OCI-LY7 (cell line): ENCODE measurements at regions not wholly inside any gene's neighbourhood (a gene's known extent, or its start where the extent isn't known, plus 50 kb on each side); places are given as distances from the start of the nearest gene placed in this dataset.
"Not testable (repeated sequence)": the region's sequence is repeated elsewhere in the genome, so short reads cannot be mapped to it uniquely, and the experiment has no call there.

ENCODE experiments used
- BruUV-seq: library from RNA; stranded (reverse); fragments of 400-500 nt; replicated peaks from 2 replicates; lab custom pipeline; 2021; lab: Mats Ljungman, UMichigan
- CTCF ChIA-PET: fragments of 300-600 bp; sonication (Branson Sonifier 250); formaldehyde crosslinking; loops from one replicate; lab custom pipeline; 2022; ENCODE audit warnings: antibody characterized with exemption; ENCODE audit not compliant: unreplicated experiment; lab: Charles Lee
- POLR2A ChIA-PET: fragments of 300-600 bp; sonication (Branson Sonifier 250); formaldehyde crosslinking; loops from one replicate; lab custom pipeline; 2022; ENCODE audit warnings: antibody characterized with exemption; lab: Charles Lee
- DNase-seq: peaks from one replicate; pipeline ENCODE4 v3.0.0-alpha.2; 2015; ENCODE audit warnings: low spot score
- H2AFZ ChIP-seq: fragments of 200-600 bp; sonication (generic), shearing (Covaris generic); 2 replicates; pipeline ENCODE4 v1.6.1; 2014; ENCODE audit warnings: mild to moderate bottlenecking, antibody characterized with exemption, low read length, moderate library complexity
- H3K27ac ChIP-seq: fragments of 200-600 bp; sonication (generic); 2 replicates; pipeline ENCODE4 v1.5.1; 2014; ENCODE audit warnings: mixed run types, low read depth, mild to moderate bottlenecking, moderate library complexity, low read length, inconsistent platforms; ENCODE audit not compliant: poor library complexity, severe bottlenecking
- H3K36me3 ChIP-seq: fragments of 200-600 bp; sonication (generic); 2 replicates; pipeline ENCODE4 v1.6.1; 2014; ENCODE audit warnings: mild to moderate bottlenecking, antibody characterized with exemption, low read length, moderate library complexity, mixed read lengths; ENCODE audit not compliant: insufficient read depth
- H3K4me1 ChIP-seq: fragments of 200-600 bp; sonication (generic); 2 replicates; pipeline ENCODE4 v1.5.1; 2014; ENCODE audit warnings: mild to moderate bottlenecking, low read length; ENCODE audit not compliant: insufficient read depth, poor library complexity, severe bottlenecking
- H3K4me2 ChIP-seq: fragments of 200-600 bp; sonication (generic); 2 replicates; pipeline ENCODE4 v1.6.1; 2014; ENCODE audit warnings: mild to moderate bottlenecking, low read length
- H3K4me3 ChIP-seq: fragments of 200-600 bp; sonication (generic); 2 replicates; pipeline ENCODE4 v1.5.1; 2014; ENCODE audit warnings: mild to moderate bottlenecking, low read depth, low read length; ENCODE audit not compliant: poor library complexity, severe bottlenecking
- H3K79me2 ChIP-seq: fragments of 200-600 bp; sonication (generic); 2 replicates; pipeline ENCODE4 v1.6.1; 2016; ENCODE audit warnings: low read depth, mild to moderate bottlenecking, low read length, moderate library complexity, mixed read lengths; ENCODE audit not compliant: insufficient read depth
- H3K9me2 ChIP-seq: fragments of 200-600 bp; sonication (generic); 2 replicates; pipeline ENCODE4 v1.6.1; 2016; ENCODE audit warnings: mild to moderate bottlenecking, low read length, mixed read lengths; ENCODE audit not compliant: insufficient read depth
- H3K9me3 ChIP-seq: fragments of 200-600 bp; sonication (generic); 2 replicates; pipeline ENCODE4 v1.6.1; 2014; ENCODE audit warnings: mild to moderate bottlenecking, mixed run types, low read length, mixed read lengths
- H4K20me1 ChIP-seq: fragments of 200-600 bp; sonication (generic); 2 replicates; pipeline ENCODE4 v1.6.1; 2014; ENCODE audit warnings: mild to moderate bottlenecking, antibody characterized with exemption, low read length, moderate library complexity, mixed read lengths; ENCODE audit not compliant: insufficient read depth
- EZH2phosphoT487 ChIP-seq: fragments of 200-600 bp; sonication (generic); IDR thresholded peaks from 2 replicates; pipeline ENCODE4 v1.6.1; 2018; ENCODE audit warnings: low read depth, borderline replicate concordance, mild to moderate bottlenecking, mixed run types, antibody characterized with exemption, low read length, moderate library complexity, mixed read lengths
- intact Hi-C: fragments of 100-400 bp; cut with micrococcal nuclease; formaldehyde crosslinking; loops from one replicate; pipeline ENCODE4 v1.10.0; 2022; ENCODE audit not compliant: unreplicated experiment
- TF ChIP-seq, protein P1 (sequence below): fragments of 200-600 bp; sonication (generic); conservative IDR thresholded peaks from 2 replicates; pipeline ENCODE4 v1.5.1; 2014; ENCODE audit warnings: mild to moderate bottlenecking, antibody characterized with exemption, low read length, moderate library complexity, mixed read lengths

DNA sequence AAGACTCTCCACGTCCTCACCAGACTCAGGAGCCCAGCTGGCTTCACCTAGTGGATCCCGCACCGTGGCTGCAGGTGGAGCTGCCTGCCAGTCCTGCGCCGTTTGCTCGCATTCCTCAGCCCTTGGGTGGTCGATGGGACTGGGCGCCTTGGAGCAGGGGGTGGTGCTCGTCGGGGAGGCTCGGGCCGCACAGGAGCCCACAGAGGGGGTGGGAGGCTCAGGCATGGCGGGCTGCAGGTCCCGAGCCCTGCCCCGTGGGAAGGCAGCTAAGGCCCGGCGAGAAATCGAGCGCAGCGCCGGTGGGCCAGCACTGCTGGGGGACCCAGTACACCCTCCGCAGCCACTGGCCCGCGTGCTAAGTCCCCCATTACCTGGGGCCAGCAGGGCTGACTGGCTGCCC lies 76.9 kb upstream of the AMN1 start:
- POLR2A ChIA-PET, intact Hi-C loops: not testable (repeated sequence)

DNA sequence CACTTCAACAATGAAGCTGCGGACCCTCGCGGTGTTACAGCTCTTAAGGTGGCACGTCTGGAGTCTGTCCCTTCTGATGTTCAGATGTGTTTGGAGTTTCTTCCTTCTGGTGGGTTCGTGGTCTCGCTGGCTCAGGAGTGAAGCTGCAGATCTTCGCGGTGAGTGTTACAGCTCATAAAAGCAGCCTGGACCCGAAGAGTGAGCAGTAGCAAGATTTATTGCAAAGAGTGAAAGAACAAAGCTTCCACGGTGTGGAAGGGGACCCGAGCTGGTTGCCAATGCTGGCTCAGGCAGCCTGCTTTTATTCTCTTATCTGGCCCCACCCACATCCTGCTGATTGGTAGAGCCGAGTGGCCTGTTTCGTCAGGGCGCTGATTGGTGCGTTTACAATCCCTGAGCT lies 75.9 kb upstream of the AMN1 start:
- H3K9me3 ChIP-seq, H2AFZ ChIP-seq, DNase-seq, intact Hi-C loops, H3K27ac ChIP-seq, H3K36me3 ChIP-seq, H4K20me1 ChIP-seq, H3K4me2 ChIP-seq, CTCF ChIA-PET, BruUV-seq, H3K79me2 ChIP-seq, H3K9me2 ChIP-seq, H3K4me3 ChIP-seq: not testable (repeated sequence)
- POLR2A ChIA-PET, result interaction anchor here (0.6 to 0.7 kb wide), 2 partner anchors 107 to 205 kb away, joined by 3 read pairs; no protein-coding TSS in a partner anchor
- H3K4me1 ChIP-seq, result peaks cover 14% of the 10 kb centered on the region

More for the DNA sequence above, 76.9 kb upstream of the AMN1 start:
- H3K9me2 ChIP-seq, H3K79me2 ChIP-seq, H3K4me3 ChIP-seq, H3K4me2 ChIP-seq, BruUV-seq, H3K27ac ChIP-seq, H2AFZ ChIP-seq, H4K20me1 ChIP-seq, H3K36me3 ChIP-seq, CTCF ChIA-PET, H3K9me3 ChIP-seq, DNase-seq: not testable (repeated sequence)
- peaks cover 14% of the 10 kb centered on the region for H3K4me1 ChIP-seq

DNA sequence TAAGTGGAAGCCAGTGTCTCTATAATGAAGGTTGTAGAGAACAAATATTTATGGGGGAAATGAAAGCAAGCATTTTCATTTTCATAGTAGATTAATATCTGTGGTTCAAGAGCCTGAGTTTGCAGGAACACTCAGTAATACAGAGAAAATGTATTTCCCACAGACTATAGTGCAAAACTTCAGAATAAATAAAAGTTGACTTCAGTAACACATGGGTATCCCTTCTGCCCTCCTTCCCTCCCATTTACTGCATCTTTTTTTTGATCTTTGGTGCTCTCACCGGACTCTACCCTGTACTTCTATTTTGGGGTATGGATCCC lies 75.3 kb upstream of the AMN1 start:
- H3K9me2 ChIP-seq, result no peaks in the 10 kb centered on the region
- no peaks in the 10 kb centered on the region for H3K79me2 ChIP-seq
- peaks cover 13% of the 10 kb centered on the region for H3K4me1 ChIP-seq
- no peak overlapping the region for H3K4me2 ChIP-seq
- ChIA-PET CTCF (no interaction called here), POLR2A (interaction anchor here (0.7 kb wide), 1 partner anchor 205 kb away, joined by 3 read pairs; no protein-coding TSS in a partner anchor)
- no peaks in the 10 kb centered on the region for H4K20me1 ChIP-seq
- H3K9me3 ChIP-seq, result no peaks in the 10 kb centered on the region
- no peak overlapping the region for H3K4me3 ChIP-seq
- no peaks in the 10 kb centered on the region for H3K36me3 ChIP-seq
- H3K27ac ChIP-seq, result no peak overlapping the region
- 0 out of 2 replicates have a peak overlapping the region, but pooled peaks have one; percentile 13 for H2AFZ ChIP-seq
- TF ChIP-seq EZH2phosphoT487, result no peak
- TF ChIP-seq, protein P1, sequence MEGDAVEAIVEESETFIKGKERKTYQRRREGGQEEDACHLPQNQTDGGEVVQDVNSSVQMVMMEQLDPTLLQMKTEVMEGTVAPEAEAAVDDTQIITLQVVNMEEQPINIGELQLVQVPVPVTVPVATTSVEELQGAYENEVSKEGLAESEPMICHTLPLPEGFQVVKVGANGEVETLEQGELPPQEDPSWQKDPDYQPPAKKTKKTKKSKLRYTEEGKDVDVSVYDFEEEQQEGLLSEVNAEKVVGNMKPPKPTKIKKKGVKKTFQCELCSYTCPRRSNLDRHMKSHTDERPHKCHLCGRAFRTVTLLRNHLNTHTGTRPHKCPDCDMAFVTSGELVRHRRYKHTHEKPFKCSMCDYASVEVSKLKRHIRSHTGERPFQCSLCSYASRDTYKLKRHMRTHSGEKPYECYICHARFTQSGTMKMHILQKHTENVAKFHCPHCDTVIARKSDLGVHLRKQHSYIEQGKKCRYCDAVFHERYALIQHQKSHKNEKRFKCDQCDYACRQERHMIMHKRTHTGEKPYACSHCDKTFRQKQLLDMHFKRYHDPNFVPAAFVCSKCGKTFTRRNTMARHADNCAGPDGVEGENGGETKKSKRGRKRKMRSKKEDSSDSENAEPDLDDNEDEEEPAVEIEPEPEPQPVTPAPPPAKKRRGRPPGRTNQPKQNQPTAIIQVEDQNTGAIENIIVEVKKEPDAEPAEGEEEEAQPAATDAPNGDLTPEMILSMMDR, result no peak
- intact Hi-C loops, result no loop called here
- BruUV-seq, result no TSS peak
- no peak for DNase-seq
